ENCODE measurements at regions not wholly inside any gene's neighbourhood (a gene's known extent, or its start where the extent isn't known, plus 50 kb on each side); places are given as distances from the start of the nearest gene placed in this dataset.

DNA sequence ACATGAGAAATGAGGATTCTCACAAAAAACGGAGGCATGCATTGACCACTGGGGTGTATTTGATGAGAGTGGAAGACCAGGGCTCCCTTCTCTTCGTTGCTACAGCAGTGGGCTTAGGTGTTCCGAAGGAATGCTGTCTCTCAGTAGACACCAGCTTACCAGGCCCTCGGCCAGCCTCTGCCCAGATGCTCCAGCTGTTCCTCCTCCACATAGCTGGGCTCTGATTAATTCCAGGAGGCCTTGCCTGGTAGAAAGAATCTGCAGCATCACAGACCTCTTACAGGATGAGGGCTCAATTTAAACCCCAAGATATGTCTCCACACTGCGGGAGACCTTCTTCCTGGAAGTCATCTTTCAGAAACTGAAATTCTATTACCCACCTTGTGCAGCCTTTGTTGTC lies 346.6 kb upstream of the TENM3 start:
- TF ChIP-seq SUZ12 (IDR thresholded peaks at IDR 0.05; ENCODE audit: extremely low read depth, insufficient read depth, insufficient read length) (no peak), ZNF274 (IDR thresholded peaks at IDR 0.05; ENCODE audit: low read depth, low read length) (no peak), YY1 (IDR thresholded peaks at IDR 0.05; ENCODE audit: insufficient read depth, insufficient read length) (no peak)

Measured in NT2/D1 (cell line).